HEK293 (cell line): ENCODE measurements at regions not wholly inside any gene's neighbourhood (a gene's known extent, or its start where the extent isn't known, plus 50 kb on each side); places are given as distances from the start of the nearest gene placed in this dataset.
"Not testable (repeated sequence)": the region's sequence is repeated elsewhere in the genome, so short reads cannot be mapped to it uniquely, and the experiment has no call there.

Source experiments
- CTCF ChIA-PET: fragments of 350-600 bp; formaldehyde crosslinking; extraction: SDS; loops from one replicate; lab custom pipeline; 2021; ENCODE audit warnings: antibody characterized with exemption; lab: Yijun Ruan, JAX
- POLR2A ChIA-PET: fragments of 300-600 bp; formaldehyde crosslinking; extraction: SDS; loops from one replicate; lab custom pipeline; 2020; ENCODE audit warnings: antibody characterized with exemption, inconsistent platforms; lab: Yijun Ruan, JAX
- H3K27ac ChIP-seq: fragments of 200-500 bp; sonication (Bioruptor generic); 2 replicates; pipeline ENCODE4 v1.5.1; 2014; ENCODE audit warnings: low read depth, low read length, control low read depth, inconsistent platforms; ENCODE audit errors: extremely low read depth
- H3K36me3 ChIP-seq, 2 experiments: fragments of 200-500 bp in 1 of 2; sonication (Bioruptor generic) in 1 of 2; 1 replicate in 1 of 2; 2 replicates in 1 of 2; pipeline ENCODE4 v1.5.1; 2014 to 2017; ENCODE audit warnings: inconsistent platforms in 2 of 2, low read length in 2 of 2; ENCODE audit not compliant: control insufficient read depth in 2 of 2, insufficient read depth in 1 of 2
- H3K4me1 ChIP-seq: fragments of 200-500 bp; sonication (Bioruptor generic); 2 replicates; pipeline ENCODE4 v1.5.1; 2014; ENCODE audit warnings: mild to moderate bottlenecking, low read length, inconsistent platforms; ENCODE audit not compliant: control insufficient read depth, insufficient read depth
- H3K4me3 ChIP-seq: 2 replicates; pipeline ENCODE4 v1.5.1; 2011; ENCODE audit warnings: low read depth, mild to moderate bottlenecking, control low read depth, low read length, moderate library complexity
- H3K9me3 ChIP-seq: fragments of 200-500 bp; sonication (Bioruptor generic); 2 replicates; pipeline ENCODE4 v1.5.1; 2014; ENCODE audit warnings: low read depth, low read length, inconsistent platforms; ENCODE audit not compliant: control insufficient read depth, insufficient read depth
- BCL6B ChIP-seq: fragments of 450-650 bp; formaldehyde crosslinking; IDR thresholded peaks from 2 replicates; pipeline ENCODE4 v1.5.1; 2017; ENCODE audit warnings: missing biosample characterization, missing genetic modification characterization
- EGR2 ChIP-seq: fragments of 450-650 bp; formaldehyde crosslinking; IDR thresholded peaks from 2 replicates; pipeline ENCODE4 v1.5.1; 2016; ENCODE audit warnings: low read depth, missing biosample characterization, missing genetic modification characterization
- ELK4 ChIP-seq: IDR thresholded peaks from 2 replicates; pipeline ENCODE4 v1.6.1; 2011; ENCODE audit warnings: mild to moderate bottlenecking, low read depth, low read length, borderline replicate concordance
- HOXA7 ChIP-seq: sonication (generic); formaldehyde crosslinking; IDR thresholded peaks from 2 replicates; pipeline ENCODE4 v1.8.1; 2022; ENCODE audit warnings: missing genetic modification reagents, borderline replicate concordance
- MYNN ChIP-seq: fragments of 450-650 bp; formaldehyde crosslinking; IDR thresholded peaks from 2 replicates; pipeline ENCODE4 v1.5.1; 2016; ENCODE audit warnings: missing biosample characterization, missing genetic modification characterization, borderline replicate concordance
- PRDM10 ChIP-seq: fragments of 450-650 bp; formaldehyde crosslinking; IDR thresholded peaks from 2 replicates; pipeline ENCODE4 v1.5.1; 2016; ENCODE audit warnings: missing biosample characterization, missing genetic modification characterization
- SCRT1 ChIP-seq: fragments of 450-650 bp; formaldehyde crosslinking; IDR thresholded peaks from 2 replicates; pipeline ENCODE4 v1.5.1; 2016; ENCODE audit warnings: missing biosample characterization, missing genetic modification characterization, borderline replicate concordance
- ZBTB49 ChIP-seq: fragments of 450-650 bp; formaldehyde crosslinking; IDR thresholded peaks from 2 replicates; pipeline ENCODE4 v1.5.1; 2016; ENCODE audit warnings: missing biosample characterization, missing genetic modification characterization, low read depth
- ZNF146 ChIP-seq: fragments of 450-650 bp; formaldehyde crosslinking; IDR thresholded peaks from 2 replicates; pipeline ENCODE4 v1.5.1; 2016; ENCODE audit warnings: missing biosample characterization, missing genetic modification characterization
- ZNF184 ChIP-seq: fragments of 450-650 bp; IDR thresholded peaks from 2 replicates; pipeline ENCODE4 v1.5.1; 2018; ENCODE audit warnings: missing biosample characterization, mild to moderate bottlenecking, missing genetic modification characterization
- ZNF223 ChIP-seq: fragments of 450-650 bp; formaldehyde crosslinking; IDR thresholded peaks from 2 replicates; pipeline ENCODE4 v1.5.1; 2016; ENCODE audit warnings: missing biosample characterization, missing genetic modification characterization
- ZNF580 ChIP-seq: fragments of 450-650 bp; formaldehyde crosslinking; IDR thresholded peaks from 2 replicates; pipeline ENCODE4 v1.5.1; 2016; ENCODE audit warnings: missing biosample characterization, missing genetic modification characterization
- ZNF707 ChIP-seq: fragments of 450-650 bp; formaldehyde crosslinking; IDR thresholded peaks from 2 replicates; pipeline ENCODE4 v1.5.1; 2016; ENCODE audit warnings: missing biosample characterization, missing genetic modification characterization
- ZNF768 ChIP-seq: fragments of 450-650 bp; formaldehyde crosslinking; IDR thresholded peaks from 2 replicates; pipeline ENCODE4 v1.5.1; 2018; ENCODE audit warnings: missing biosample characterization, mild to moderate bottlenecking, missing genetic modification characterization
- TF ChIP-seq, protein P1 (sequence below): fragments of 450-650 bp; formaldehyde crosslinking; IDR thresholded peaks from 2 replicates; pipeline ENCODE4 v1.5.1; 2016; ENCODE audit warnings: missing biosample characterization, missing genetic modification characterization
- TF ChIP-seq, protein P2 (sequence below): fragments of 450-650 bp; formaldehyde crosslinking; IDR thresholded peaks from 2 replicates; pipeline ENCODE4 v1.5.1; 2016; ENCODE audit warnings: missing biosample characterization, missing genetic modification characterization

GRCh38 chr1:201644197-201644596 lies 105.3 kb downstream of the NAV1 start:
- H3K36me3 ChIP-seq = no peaks in the 10 kb centered on the region
- TF ChIP-seq ZBTB49 (tag by site-specific recombination) (no peak), BCL6B (peak; percentile 29; the same call in 1 of the 2 replicates)
- TF ChIP-seq, all 188 proteins: peak for 1
- CTCF ChIA-PET = no interaction called here

DNA sequence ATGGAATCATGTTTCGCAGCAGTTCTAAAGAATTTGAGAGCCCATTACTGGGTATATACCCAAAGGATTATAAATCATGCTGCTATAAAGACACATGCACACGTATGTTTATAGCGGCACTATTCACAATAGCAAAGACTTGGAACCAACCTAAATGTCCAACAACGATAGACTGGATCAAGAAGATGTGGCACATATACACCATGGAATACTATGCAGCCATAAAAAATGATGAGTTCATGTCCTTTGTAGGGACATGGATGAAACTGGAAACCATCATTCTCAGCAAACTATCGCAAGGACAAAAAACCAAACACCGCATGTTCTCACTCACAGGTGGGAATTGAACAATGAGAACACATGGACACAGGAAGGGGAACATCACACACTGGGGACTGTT lies 106.1 kb downstream of the NAV1 start:
- CTCF ChIA-PET, H3K9me3 ChIP-seq, H3K4me1 ChIP-seq, H3K4me3 ChIP-seq: not testable (repeated sequence)
- TF ChIP-seq ZNF580 (tag by site-specific recombination) (0 out of 2 replicates have a peak, but pooled peaks have one; percentile 63), ZNF146 (tag by site-specific recombination) (peak; percentile 98)
- TF ChIP-seq, all 188 proteins: peak for 2; not testable (repeated sequence) for 186
- POLR2A ChIA-PET, H3K27ac ChIP-seq, H3K36me3 ChIP-seq: not testable (repeated sequence)

More at GRCh38 chr1:201644197-201644596, 105.3 kb downstream of the NAV1 start:
- no peak overlapping the region for H3K4me3 ChIP-seq
- H3K27ac ChIP-seq = no peak overlapping the region
- no peaks in the 10 kb centered on the region for H3K4me1 ChIP-seq
- no peaks in the 10 kb centered on the region for H3K9me3 ChIP-seq
- POLR2A ChIA-PET = no interaction called here

GRCh38 chr1:201645956-201646355 lies 107.0 kb downstream of the NAV1 start:
- POLR2A ChIA-PET = no interaction called here
- CTCF ChIA-PET = no interaction called here
- no peak overlapping the region for H3K27ac ChIP-seq
- H3K9me3 ChIP-seq = no peaks in the 10 kb centered on the region
- TF ChIP-seq, protein P1, sequence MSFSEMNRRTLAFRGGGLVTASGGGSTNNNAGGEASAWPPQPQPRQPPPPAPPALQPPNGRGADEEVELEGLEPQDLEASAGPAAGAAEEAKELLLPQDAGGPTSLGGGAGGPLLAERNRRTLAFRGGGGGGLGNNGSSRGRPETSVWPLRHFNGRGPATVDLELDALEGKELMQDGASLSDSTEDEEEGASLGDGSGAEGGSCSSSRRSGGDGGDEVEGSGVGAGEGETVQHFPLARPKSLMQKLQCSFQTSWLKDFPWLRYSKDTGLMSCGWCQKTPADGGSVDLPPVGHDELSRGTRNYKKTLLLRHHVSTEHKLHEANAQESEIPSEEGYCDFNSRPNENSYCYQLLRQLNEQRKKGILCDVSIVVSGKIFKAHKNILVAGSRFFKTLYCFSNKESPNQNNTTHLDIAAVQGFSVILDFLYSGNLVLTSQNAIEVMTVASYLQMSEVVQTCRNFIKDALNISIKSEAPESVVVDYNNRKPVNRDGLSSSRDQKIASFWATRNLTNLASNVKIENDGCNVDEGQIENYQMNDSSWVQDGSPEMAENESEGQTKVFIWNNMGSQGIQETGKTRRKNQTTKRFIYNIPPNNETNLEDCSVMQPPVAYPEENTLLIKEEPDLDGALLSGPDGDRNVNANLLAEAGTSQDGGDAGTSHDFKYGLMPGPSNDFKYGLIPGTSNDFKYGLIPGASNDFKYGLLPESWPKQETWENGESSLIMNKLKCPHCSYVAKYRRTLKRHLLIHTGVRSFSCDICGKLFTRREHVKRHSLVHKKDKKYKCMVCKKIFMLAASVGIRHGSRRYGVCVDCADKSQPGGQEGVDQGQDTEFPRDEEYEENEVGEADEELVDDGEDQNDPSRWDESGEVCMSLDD (tag by site-specific recombination) = no peak
- TF ChIP-seq EGR2 (tag by site-specific recombination) (no peak), PRDM10 (no peak), SCRT1 (tag by site-specific recombination) (no peak), MYNN (tag by site-specific recombination) (no peak), ZNF184 (tag by site-specific recombination) (no peak), ZNF768 (tag by site-specific recombination) (no peak), ZNF707 (no peak), HOXA7 (CRISPR knock-in tag) (no peak), ELK4 (no peak), ZNF223 (no peak)
- TF ChIP-seq, protein P2, sequence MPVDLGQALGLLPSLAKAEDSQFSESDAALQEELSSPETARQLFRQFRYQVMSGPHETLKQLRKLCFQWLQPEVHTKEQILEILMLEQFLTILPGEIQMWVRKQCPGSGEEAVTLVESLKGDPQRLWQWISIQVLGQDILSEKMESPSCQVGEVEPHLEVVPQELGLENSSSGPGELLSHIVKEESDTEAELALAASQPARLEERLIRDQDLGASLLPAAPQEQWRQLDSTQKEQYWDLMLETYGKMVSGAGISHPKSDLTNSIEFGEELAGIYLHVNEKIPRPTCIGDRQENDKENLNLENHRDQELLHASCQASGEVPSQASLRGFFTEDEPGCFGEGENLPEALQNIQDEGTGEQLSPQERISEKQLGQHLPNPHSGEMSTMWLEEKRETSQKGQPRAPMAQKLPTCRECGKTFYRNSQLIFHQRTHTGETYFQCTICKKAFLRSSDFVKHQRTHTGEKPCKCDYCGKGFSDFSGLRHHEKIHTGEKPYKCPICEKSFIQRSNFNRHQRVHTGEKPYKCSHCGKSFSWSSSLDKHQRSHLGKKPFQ (tag by site-specific recombination) = no peak
- H3K4me1 ChIP-seq = no peaks in the 10 kb centered on the region
- no peaks in the 10 kb centered on the region for H3K36me3 ChIP-seq
- H3K4me3 ChIP-seq = no peak overlapping the region
